ACHN (cell line): ENCODE measurements at regions not wholly inside any gene's neighbourhood (a gene's known extent, or its start where the extent isn't known, plus 50 kb on each side); places are given as distances from the start of the nearest gene placed in this dataset.
A peak's percentile ranks its signal among the peaks of the same experiment; 100 is the strongest.

Experiments
- DNase-seq: peaks from one replicate; pipeline ENCODE4 v3.0.0-alpha.2; 2015
- in situ Hi-C: cut with HindIII; loops from 2 replicates; pipeline ENCODE4 v1.10.0; 2017; ENCODE audit warnings: low sequenced_read_pairs, low pct_ligation_motif_present, low pct_unique_long_range_greater_than_20kb

GRCh38 chr4:15130441-15130840 lies 128.2 kb downstream of the CPEB2 start:
- in situ Hi-C loops, result no loop called here
- DNase-seq, result no peak

- in situ Hi-C loops, result no loop called here
These were observed 129.3 kb downstream of the CPEB2 start for GRCh38 chr4:15131551-15131950.

GRCh38 chr4:15132739-15133138 lies 130.5 kb downstream of the CPEB2 start:
- DNase-seq, result no peak
- in situ Hi-C loops, result no loop called here

More at GRCh38 chr4:15131551-15131950, 129.3 kb downstream of the CPEB2 start:
- DNase-seq, result no peak

- in situ Hi-C loops, result no loop called here
- DNase-seq, result no peak
These were observed 137.3 kb downstream of the CPEB2 start for GRCh38 chr4:15139599-15139998.

GRCh38 chr4:15142201-15142600 lies 139.9 kb downstream of the CPEB2 start:
- in situ Hi-C loops, result no loop called here
- no peak for DNase-seq

GRCh38 chr4:15143551-15143950 lies 141.3 kb downstream of the CPEB2 start:
- in situ Hi-C loops, result no loop called here
- DNase-seq, result no peak

GRCh38 chr4:15144249-15144966 lies 142.1 kb downstream of the CPEB2 start:
- in situ Hi-C loops, result no loop called here
- DNase-seq, result no peak

- in situ Hi-C loops, result no loop called here
These were observed 142.7 kb downstream of the CPEB2 start for GRCh38 chr4:15144967-15145295.

GRCh38 chr4:15145709-15146108 lies 143.4 kb downstream of the CPEB2 start:
- in situ Hi-C loops, result no loop called here
- no peak for DNase-seq

More at GRCh38 chr4:15144967-15145295, 142.7 kb downstream of the CPEB2 start:
- no peak for DNase-seq

GRCh38 chr4:15147714-15148113 lies 145.4 kb downstream of the CPEB2 start:
- in situ Hi-C loops, result no loop called here
- no peak for DNase-seq

GRCh38 chr4:15148199-15148598 lies 145.9 kb downstream of the CPEB2 start:
- DNase-seq, result no peak
- in situ Hi-C loops, result no loop called here

GRCh38 chr4:15148691-15149090 lies 146.4 kb downstream of the CPEB2 start:
- in situ Hi-C loops, result no loop called here

GRCh38 chr4:15149234-15149838 lies 147.1 kb downstream of the CPEB2 start:
- no peak for DNase-seq
- in situ Hi-C loops, result no loop called here

More at GRCh38 chr4:15148691-15149090, 146.4 kb downstream of the CPEB2 start:
- DNase-seq, result no peak

GRCh38 chr4:15149839-15150592 lies 147.7 kb downstream of the CPEB2 start:
- peak; percentile 59 for DNase-seq
- in situ Hi-C loops, result no loop called here

- no peak for DNase-seq
- in situ Hi-C loops, result no loop called here
These were observed 148.3 kb downstream of the CPEB2 start for GRCh38 chr4:15150631-15151030.

- in situ Hi-C loops, result no loop called here
- no peak for DNase-seq
These were observed 148.8 kb downstream of the CPEB2 start for GRCh38 chr4:15151033-15151432.

- in situ Hi-C loops, result no loop called here
- no peak for DNase-seq
These were observed 151.4 kb downstream of the CPEB2 start for GRCh38 chr4:15153662-15154061.

- DNase-seq, result no peak
- in situ Hi-C loops, result no loop called here
These were observed 156.3 kb downstream of the CPEB2 start for GRCh38 chr4:15158406-15159091.

GRCh38 chr4:15159477-15160019 lies 157.3 kb downstream of the CPEB2 start:
- no peak for DNase-seq
- in situ Hi-C loops, result no loop called here
